ENCODE measurements at regions not wholly inside any gene's neighbourhood (a gene's known extent, or its start where the extent isn't known, plus 50 kb on each side); places are given as distances from the start of the nearest gene placed in this dataset.

DNA sequence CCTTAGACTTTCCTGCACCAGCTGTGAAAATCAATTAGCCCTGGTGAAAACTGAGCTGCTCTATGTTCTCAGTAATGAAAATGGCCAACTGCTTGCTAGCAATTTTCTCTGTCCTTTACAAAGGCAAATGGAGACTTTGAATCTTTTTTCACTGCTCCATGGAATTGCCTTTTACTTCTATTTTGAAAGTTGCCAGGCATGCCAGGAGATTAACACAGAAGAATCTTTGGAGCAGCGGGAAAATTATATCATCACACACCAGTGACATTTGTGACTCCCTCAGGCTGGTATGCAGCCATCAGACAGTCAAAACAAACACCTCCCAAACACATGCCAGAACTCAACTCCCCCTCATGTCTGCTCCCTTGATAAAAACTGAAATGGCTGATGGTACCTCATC is 872.0 kb upstream of the FLRT2 start:
- TF ChIP-seq EZH2phosphoT487 (IDR thresholded peaks at IDR 0.05; ENCODE audit: insufficient read depth, low read depth) (no peak), EZH2 (IDR thresholded peaks at IDR 0.05; ENCODE audit: insufficient read depth, poor library complexity, severe bottlenecking) (no peak)
